Gastroesophageal sphincter (tissue), 3 donors: ENCODE measurements at regions not wholly inside any gene's neighbourhood (a gene's known extent, or its start where the extent isn't known, plus 50 kb on each side); places are given as distances from the start of the nearest gene placed in this dataset.

Experiments used
- CTCF ChIP-seq, 4 experiments: fragments of 200-600 bp in 2 of 4; fragments of 450-650 bp in 2 of 4; sonication (generic) in 1 of 4; IDR thresholded peaks; one replicate each; pipeline ENCODE4 v1.5.1; 2017 to 2019; ENCODE audit warnings: antibody characterized with exemption in 4 of 4, mild to moderate bottlenecking in 2 of 4, moderate library complexity in 2 of 4
- EP300 ChIP-seq: sonication (generic); formaldehyde crosslinking; IDR thresholded peaks from one replicate; pipeline ENCODE4 v1.6.1; 2017; ENCODE audit warnings: antibody characterized with exemption, mild to moderate bottlenecking
- POLR2A ChIP-seq, 2 donors: fragments of 450-650 bp; IDR thresholded peaks; one replicate each; pipeline ENCODE4 v1.6.1; 2017; ENCODE audit warnings: antibody characterized with exemption in 2 of 2, mild to moderate bottlenecking in 2 of 2, moderate library complexity in 1 of 2
- POLR2AphosphoS5 ChIP-seq: sonication (generic); formaldehyde crosslinking; IDR thresholded peaks from one replicate; pipeline ENCODE4 v1.6.1; 2017; ENCODE audit warnings: antibody characterized with exemption

GRCh38 chr10:130800281-130800680 is 511.2 kb downstream of the TCERG1L start:
- TF ChIP-seq CTCF (IDR thresholded peaks at IDR 0.05) (no peak), EP300 (no peak), POLR2A (IDR thresholded peaks at IDR 0.05) (no peak), POLR2AphosphoS5 (no peak)
